ENCODE measurements at regions not wholly inside any gene's neighbourhood (a gene's known extent, or its start where the extent isn't known, plus 50 kb on each side); places are given as distances from the start of the nearest gene placed in this dataset.
"Not testable (repeated sequence)": the region's sequence is repeated elsewhere in the genome, so short reads cannot be mapped to it uniquely, and the experiment has no call there.

- Histone ChIP-seq H3K36me3 (ENCODE audit: insufficient read depth, low read length) (no peaks in the 10 kb centered on the region), H3K9ac (ENCODE audit: low read depth, low read length) (no peak overlapping the region), H3K9me3 (ENCODE audit: control insufficient read depth, insufficient read depth, low read length) (no peaks in the 10 kb centered on the region), H3K4me1 (ENCODE audit: insufficient read depth, low read length) (peaks cover 6% of the 10 kb centered on the region)
These were observed 75.2 kb upstream of the CCDC71L start for GRCh38 chr7:106736123-106736507.

- H3K36me3 ChIP-seq (ENCODE audit: insufficient read depth, low read length), result no peaks in the 10 kb centered on the region
- H3K9ac ChIP-seq (ENCODE audit: low read depth, low read length), result no peak overlapping the region
- H3K9me3 ChIP-seq (ENCODE audit: control insufficient read depth, insufficient read depth, low read length), result no peaks in the 10 kb centered on the region
- peaks cover 6% of the 10 kb centered on the region for H3K4me1 ChIP-seq (ENCODE audit: insufficient read depth, low read length)
These were observed 75.7 kb upstream of the CCDC71L start for GRCh38 chr7:106736508-106737201.

GRCh38 chr7:106737202-106737562, 76.2 kb upstream of the CCDC71L start:
- Histone ChIP-seq H3K9me3 (ENCODE audit: control insufficient read depth, insufficient read depth, low read length) (no peaks in the 10 kb centered on the region), H3K36me3 (ENCODE audit: insufficient read depth, low read length) (no peaks in the 10 kb centered on the region), H3K4me1 (ENCODE audit: insufficient read depth, low read length) (peaks cover 6% of the 10 kb centered on the region), H3K9ac (ENCODE audit: low read depth, low read length) (no peak overlapping the region)

GRCh38 chr7:106740806-106741205, 79.8 kb upstream of the CCDC71L start:
- Histone ChIP-seq H3K9me3 (ENCODE audit: control insufficient read depth, insufficient read depth, low read length) (no peaks in the 10 kb centered on the region), H3K9ac (ENCODE audit: low read depth, low read length) (no peak overlapping the region), H3K4me1 (ENCODE audit: insufficient read depth, low read length) (peaks cover 10% of the 10 kb centered on the region), H3K36me3 (ENCODE audit: insufficient read depth, low read length) (no peaks in the 10 kb centered on the region)

- peaks cover 4% of the 10 kb centered on the region; the same call in 1 of the 2 replicates for H3K4me1 ChIP-seq (ENCODE audit: insufficient read depth, low read length)
- no peaks in the 10 kb centered on the region for H3K9me3 ChIP-seq (ENCODE audit: control insufficient read depth, insufficient read depth, low read length)
- H3K36me3 ChIP-seq (ENCODE audit: insufficient read depth, low read length), result no peaks in the 10 kb centered on the region
- no peak overlapping the region for H3K9ac ChIP-seq (ENCODE audit: low read depth, low read length)
These were observed 83.7 kb upstream of the CCDC71L start for GRCh38 chr7:106744563-106745091.

- not testable (repeated sequence) for H3K36me3 ChIP-seq (ENCODE audit: insufficient read depth, low read length); H3K9me3 ChIP-seq (ENCODE audit: control insufficient read depth, insufficient read depth, low read length); H3K4me1 ChIP-seq (ENCODE audit: insufficient read depth, low read length); H3K9ac ChIP-seq (ENCODE audit: low read depth, low read length)
These were observed 86.3 kb upstream of the CCDC71L start for GRCh38 chr7:106747301-106747700.

- H3K9me3 ChIP-seq (ENCODE audit: control insufficient read depth, insufficient read depth, low read length), result no peaks in the 10 kb centered on the region
- no peaks in the 10 kb centered on the region for H3K36me3 ChIP-seq (ENCODE audit: insufficient read depth, low read length)
- peaks cover 4% of the 10 kb centered on the region; the same call in 1 of the 2 replicates for H3K4me1 ChIP-seq (ENCODE audit: insufficient read depth, low read length)
- H3K9ac ChIP-seq (ENCODE audit: low read depth, low read length), result no peak overlapping the region
These were observed 86.8 kb upstream of the CCDC71L start for GRCh38 chr7:106747804-106748203.

GRCh38 chr7:106749165-106749564, 88.2 kb upstream of the CCDC71L start:
- Histone ChIP-seq H3K4me1 (ENCODE audit: insufficient read depth, low read length) (peaks cover 4% of the 10 kb centered on the region; the same call in 1 of the 2 replicates), H3K36me3 (ENCODE audit: insufficient read depth, low read length) (no peaks in the 10 kb centered on the region), H3K9ac (ENCODE audit: low read depth, low read length) (no peak overlapping the region), H3K9me3 (ENCODE audit: control insufficient read depth, insufficient read depth, low read length) (no peaks in the 10 kb centered on the region)

GRCh38 chr7:106750773-106751172, 89.8 kb upstream of the CCDC71L start:
- Histone ChIP-seq H3K9ac (ENCODE audit: low read depth, low read length) (no peak overlapping the region), H3K4me1 (ENCODE audit: insufficient read depth, low read length) (no peaks in the 10 kb centered on the region), H3K36me3 (ENCODE audit: insufficient read depth, low read length) (no peaks in the 10 kb centered on the region), H3K9me3 (ENCODE audit: control insufficient read depth, insufficient read depth, low read length) (peaks cover under 1% of the 10 kb centered on the region; the same call in 1 of the 2 replicates)

GRCh38 chr7:106752367-106752766, 91.4 kb upstream of the CCDC71L start:
- peaks cover 4% of the 10 kb centered on the region; the same call in 1 of the 2 replicates for H3K9me3 ChIP-seq (ENCODE audit: control insufficient read depth, insufficient read depth, low read length)
- H3K36me3 ChIP-seq (ENCODE audit: insufficient read depth, low read length), result no peaks in the 10 kb centered on the region
- H3K9ac ChIP-seq (ENCODE audit: low read depth, low read length), result no peak overlapping the region
- H3K4me1 ChIP-seq (ENCODE audit: insufficient read depth, low read length), result no peaks in the 10 kb centered on the region

GRCh38 chr7:106755024-106755423, 94.1 kb upstream of the CCDC71L start:
- not testable (repeated sequence) for H3K9ac ChIP-seq (ENCODE audit: low read depth, low read length); H3K36me3 ChIP-seq (ENCODE audit: insufficient read depth, low read length); H3K4me1 ChIP-seq (ENCODE audit: insufficient read depth, low read length); H3K9me3 ChIP-seq (ENCODE audit: control insufficient read depth, insufficient read depth, low read length)

GRCh38 chr7:106755641-106756040, 94.7 kb upstream of the CCDC71L start:
- Histone ChIP-seq H3K9me3 (ENCODE audit: control insufficient read depth, insufficient read depth, low read length) (peaks cover 8% of the 10 kb centered on the region; the same call in 1 of the 2 replicates), H3K36me3 (ENCODE audit: insufficient read depth, low read length) (no peaks in the 10 kb centered on the region), H3K9ac (ENCODE audit: low read depth, low read length) (no peak overlapping the region), H3K4me1 (ENCODE audit: insufficient read depth, low read length) (no peaks in the 10 kb centered on the region)

GRCh38 chr7:106756071-106756470, 95.1 kb upstream of the CCDC71L start:
- H3K9ac ChIP-seq (ENCODE audit: low read depth, low read length), result no peak overlapping the region
- peaks cover 8% of the 10 kb centered on the region; the same call in 1 of the 2 replicates for H3K9me3 ChIP-seq (ENCODE audit: control insufficient read depth, insufficient read depth, low read length)
- H3K36me3 ChIP-seq (ENCODE audit: insufficient read depth, low read length), result no peaks in the 10 kb centered on the region
- H3K4me1 ChIP-seq (ENCODE audit: insufficient read depth, low read length), result no peaks in the 10 kb centered on the region

GRCh38 chr7:106756884-106757283, 95.9 kb upstream of the CCDC71L start:
- H3K4me1 ChIP-seq (ENCODE audit: insufficient read depth, low read length), result no peaks in the 10 kb centered on the region
- no peak overlapping the region for H3K9ac ChIP-seq (ENCODE audit: low read depth, low read length)
- H3K9me3 ChIP-seq (ENCODE audit: control insufficient read depth, insufficient read depth, low read length), result peaks cover 8% of the 10 kb centered on the region; the same call in 1 of the 2 replicates
- no peaks in the 10 kb centered on the region for H3K36me3 ChIP-seq (ENCODE audit: insufficient read depth, low read length)

- peaks cover 8% of the 10 kb centered on the region; the same call in 1 of the 2 replicates for H3K9me3 ChIP-seq (ENCODE audit: control insufficient read depth, insufficient read depth, low read length)
- H3K36me3 ChIP-seq (ENCODE audit: insufficient read depth, low read length), result no peaks in the 10 kb centered on the region
- no peaks in the 10 kb centered on the region for H3K4me1 ChIP-seq (ENCODE audit: insufficient read depth, low read length)
- H3K9ac ChIP-seq (ENCODE audit: low read depth, low read length), result no peak overlapping the region
These were observed 96.9 kb upstream of the CCDC71L start for GRCh38 chr7:106757846-106758245.
